Sciatic nerve (tissue), 2 donors: ENCODE measurements at regions not wholly inside any gene's neighbourhood (a gene's known extent, or its start where the extent isn't known, plus 50 kb on each side); places are given as distances from the start of the nearest gene placed in this dataset.
"Not testable (repeated sequence)": the region's sequence is repeated elsewhere in the genome, so short reads cannot be mapped to it uniquely, and the experiment has no call there.

Experiments used
- ATAC-seq: fragments of 200-7000 bp; cut with Tn5 transposase; one replicate; pipeline ENCODE4 v1.9.1; 2020; ENCODE audit warnings: mild to moderate bottlenecking, moderate library complexity
- DNase-seq: peaks from one replicate; pipeline ENCODE4 v3.0.0-alpha.2; 2020; ENCODE audit warnings: low spot score
- intact Hi-C: fragments of 100-400 bp; cut with DNase I; formaldehyde crosslinking; loops from one replicate; pipeline ENCODE4 v1.14.2; 2022
- donor health status: DM: no; HTN: no; CAD: no.
- donor health status: DM: no; HTN: no; CAD: no.

GRCh38 chr6:15893556-15894253 is 230.9 kb upstream of the DTNBP1 start:
- no peak for DNase-seq
- no peak for ATAC-seq
- intact Hi-C loops, result no loop called here

- ATAC-seq, result no peak
- DNase-seq, result no peak
- intact Hi-C loops, result no loop called here
These were observed 229.5 kb upstream of the DTNBP1 start for GRCh38 chr6:15892369-15892768.

- intact Hi-C loops, result no loop called here
- ATAC-seq (no peak), DNase-seq (no peak)
These were observed 226.3 kb upstream of the DTNBP1 start for GRCh38 chr6:15888798-15889772.

DNA sequence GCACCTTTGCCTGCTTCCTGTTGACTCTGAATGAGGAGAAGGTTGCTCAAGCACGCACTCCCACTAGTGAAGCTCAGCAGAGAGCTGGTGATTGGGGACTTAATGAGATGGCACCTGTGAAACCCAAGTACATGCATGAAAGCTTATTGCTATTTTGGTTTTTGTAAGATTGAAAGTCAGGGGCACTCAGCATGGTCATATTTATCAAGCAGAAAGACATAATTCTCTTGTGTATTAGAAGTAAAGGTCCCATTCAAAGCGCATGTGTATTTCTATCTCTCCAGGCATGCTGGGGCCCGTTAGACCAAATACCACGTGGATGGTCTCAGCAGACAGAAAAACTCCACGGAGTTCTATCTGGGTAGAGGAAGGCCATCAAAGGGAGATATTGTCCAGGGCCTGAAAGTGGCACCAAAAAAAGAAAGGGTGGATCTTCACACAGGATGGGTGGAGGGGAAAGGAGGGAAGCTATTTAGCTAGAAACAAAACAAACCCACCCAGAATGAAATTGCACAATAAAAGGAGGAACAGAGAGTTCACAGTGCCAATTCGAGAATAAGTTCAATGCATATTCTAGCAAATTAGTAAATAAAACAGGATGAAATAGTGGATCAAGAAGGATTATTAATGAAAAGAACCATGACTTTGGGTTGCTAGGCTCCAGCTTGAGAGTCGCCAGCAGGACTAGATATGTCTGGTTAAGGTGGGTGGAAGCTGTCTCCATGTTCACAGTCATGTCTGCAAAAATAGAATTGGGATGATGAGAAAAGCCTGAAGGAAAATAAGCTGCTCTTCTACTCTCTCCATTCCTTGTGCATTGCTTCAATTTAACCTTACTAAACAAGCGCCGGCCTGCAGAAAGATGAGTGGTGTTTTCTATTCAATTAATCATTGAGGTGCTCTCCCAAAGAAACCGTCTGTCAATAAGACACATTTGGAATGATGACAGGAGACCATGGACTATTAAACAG is 224.9 kb upstream of the DTNBP1 start:
- intact Hi-C loops, result no loop called here
- no peak for DNase-seq
- ATAC-seq, result no peak

DNA sequence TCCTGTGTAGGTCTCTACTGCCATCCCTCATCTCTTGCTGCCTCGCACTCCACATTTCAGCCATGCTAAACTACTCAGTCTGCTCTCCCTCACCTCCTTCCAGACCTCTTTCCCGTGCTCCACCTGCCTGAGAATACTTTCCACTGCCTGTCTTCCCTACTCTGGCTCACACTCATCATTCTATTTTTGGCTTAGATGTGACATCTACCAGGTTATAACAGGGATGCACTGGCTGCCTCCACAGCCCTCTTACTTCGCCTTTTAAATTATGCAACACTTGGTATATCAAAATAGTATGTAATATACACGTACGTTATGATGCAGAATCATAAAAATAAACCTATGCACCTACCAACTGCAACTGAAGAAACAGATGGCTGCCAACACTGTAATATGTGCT is 222.8 kb upstream of the DTNBP1 start:
- ATAC-seq (no peak), DNase-seq (no peak)
- intact Hi-C loops, result no loop called here

GRCh38 chr6:15883593-15883992 is 220.8 kb upstream of the DTNBP1 start:
- intact Hi-C loops, DNase-seq, ATAC-seq: not testable (repeated sequence)

- DNase-seq, result no peak
- intact Hi-C loops, result no loop called here
These were observed 220.1 kb upstream of the DTNBP1 start for GRCh38 chr6:15882915-15883314.

GRCh38 chr6:15882345-15882744 is 219.5 kb upstream of the DTNBP1 start:
- DNase-seq, result no peak
- intact Hi-C loops, result no loop called here
- ATAC-seq, result no peak

More at GRCh38 chr6:15882915-15883314, 220.1 kb upstream of the DTNBP1 start:
- no peak for ATAC-seq

DNA sequence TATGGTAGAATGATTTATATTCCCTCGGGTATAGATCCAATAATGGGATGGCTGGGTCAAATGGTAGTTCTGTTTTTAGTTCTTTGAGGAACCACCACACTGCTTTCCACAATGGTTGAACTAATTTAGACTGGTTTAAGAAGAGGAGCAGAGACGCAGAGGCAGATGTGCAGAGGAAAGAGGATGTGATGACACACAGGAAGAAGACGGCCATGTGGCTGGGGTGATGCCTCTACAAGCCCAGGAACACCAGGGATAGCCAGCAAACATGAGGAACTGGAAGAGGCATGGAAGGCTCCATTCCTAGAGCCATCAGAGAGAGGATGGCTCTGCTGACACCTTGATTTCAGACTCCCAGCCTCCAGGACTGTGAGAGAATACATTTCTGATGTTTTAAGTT is 218.3 kb upstream of the DTNBP1 start:
- ATAC-seq (peak; percentile 67), DNase-seq (no peak)
- intact Hi-C loops, result no loop called here

DNA sequence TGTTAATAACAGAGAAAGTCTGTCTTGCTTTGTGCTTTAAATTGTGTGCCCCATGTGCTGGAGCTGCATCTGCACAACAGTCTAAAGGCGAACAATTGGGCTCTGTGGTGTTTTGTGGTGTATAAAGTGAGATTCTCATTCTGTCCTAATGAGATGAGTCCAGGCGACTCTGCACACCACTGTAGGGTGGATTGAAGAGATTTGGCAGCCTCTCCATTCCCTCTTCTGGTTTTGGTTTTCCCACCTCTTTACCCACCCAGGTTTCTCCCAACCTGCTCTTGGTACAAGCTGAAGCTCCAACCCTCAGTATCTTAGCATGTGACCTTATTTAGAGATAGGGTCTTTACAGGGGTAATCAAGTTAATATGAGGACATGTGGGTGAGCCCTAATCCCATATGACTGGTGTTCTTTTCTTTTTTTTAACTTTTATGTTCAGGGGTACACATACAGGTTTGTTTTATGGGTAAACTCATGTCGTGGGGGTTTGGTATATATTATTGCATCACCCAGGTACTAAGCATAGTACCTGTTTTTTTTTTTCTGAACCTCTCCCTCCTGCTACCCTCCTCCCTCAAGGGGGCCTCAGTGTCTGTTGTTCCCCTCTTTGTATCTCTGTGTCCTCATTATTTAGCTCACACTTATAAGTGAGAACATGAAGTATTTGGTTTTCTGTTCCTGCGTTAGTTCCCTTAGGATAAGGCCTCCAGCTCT is 217.6 kb upstream of the DTNBP1 start:
- DNase-seq, result no peak
- intact Hi-C loops, result no loop called here
- no peak for ATAC-seq

DNA sequence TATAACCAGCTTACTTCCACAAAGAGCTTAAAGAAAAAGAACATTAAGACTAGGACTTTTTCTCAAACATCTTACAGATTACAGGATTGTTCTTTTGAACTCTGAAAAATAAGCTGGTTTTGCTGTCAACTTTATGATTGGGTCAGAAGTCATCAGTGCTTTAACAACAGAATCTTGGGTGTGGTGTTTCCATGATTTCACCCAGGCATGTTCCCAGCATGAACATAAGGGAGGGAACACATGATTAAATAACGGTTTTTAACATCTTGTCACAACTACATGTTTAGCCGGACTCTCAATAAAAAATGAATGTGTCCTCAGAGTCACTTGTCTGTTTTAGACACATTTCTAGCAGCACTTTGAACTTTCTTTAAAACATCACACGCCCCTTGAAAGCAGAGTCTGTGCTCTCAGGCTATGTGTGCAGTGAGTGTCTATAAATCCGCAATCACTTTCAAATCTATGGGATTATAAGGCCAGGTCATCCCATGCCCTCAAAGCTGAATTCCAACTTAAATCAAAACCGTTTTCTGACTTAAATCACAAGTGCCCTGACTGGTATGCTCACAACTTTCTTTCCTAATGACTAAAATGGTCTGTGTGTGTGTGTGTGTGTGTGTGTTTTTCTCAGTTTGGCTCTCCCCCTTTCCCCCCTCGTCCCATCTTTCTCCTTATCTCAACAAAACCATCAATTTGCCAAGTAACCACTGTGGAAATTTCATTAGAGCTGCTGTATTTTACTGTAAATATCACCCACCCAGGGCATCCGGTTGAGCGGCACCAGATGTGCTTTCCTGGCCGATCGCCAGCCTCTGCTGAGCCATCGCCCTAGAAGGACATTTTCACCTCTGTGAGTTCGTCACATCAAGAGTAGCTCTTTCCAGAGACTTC is 216.8 kb upstream of the DTNBP1 start:
- ATAC-seq, result peak; percentile 85
- peak; percentile 76 for DNase-seq
- intact Hi-C loops, result no loop called here

GRCh38 chr6:15877231-15877630 is 214.4 kb upstream of the DTNBP1 start:
- ATAC-seq, result no peak
- intact Hi-C loops, result no loop called here
- no peak for DNase-seq

DNA sequence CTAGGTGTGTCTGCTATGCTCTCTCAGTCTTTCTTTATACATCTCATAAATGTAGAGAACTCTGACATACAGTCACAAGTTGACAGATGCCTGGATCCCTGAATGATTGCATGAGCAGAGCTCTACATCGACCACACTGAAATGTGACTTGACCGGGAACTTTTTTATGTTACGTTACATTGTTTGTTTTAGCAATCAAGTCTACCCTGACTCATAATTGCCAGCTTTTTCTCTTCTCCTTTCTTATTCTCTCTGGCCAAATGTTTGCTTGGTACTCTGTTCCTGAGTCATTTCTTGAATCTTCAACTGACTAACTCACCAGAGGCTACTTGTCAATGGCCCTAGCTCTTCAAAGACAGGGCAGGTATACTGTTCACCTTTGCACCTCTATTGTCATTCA is 213.6 kb upstream of the DTNBP1 start:
- no peak for DNase-seq
- no peak for ATAC-seq
- intact Hi-C loops, result no loop called here

DNA sequence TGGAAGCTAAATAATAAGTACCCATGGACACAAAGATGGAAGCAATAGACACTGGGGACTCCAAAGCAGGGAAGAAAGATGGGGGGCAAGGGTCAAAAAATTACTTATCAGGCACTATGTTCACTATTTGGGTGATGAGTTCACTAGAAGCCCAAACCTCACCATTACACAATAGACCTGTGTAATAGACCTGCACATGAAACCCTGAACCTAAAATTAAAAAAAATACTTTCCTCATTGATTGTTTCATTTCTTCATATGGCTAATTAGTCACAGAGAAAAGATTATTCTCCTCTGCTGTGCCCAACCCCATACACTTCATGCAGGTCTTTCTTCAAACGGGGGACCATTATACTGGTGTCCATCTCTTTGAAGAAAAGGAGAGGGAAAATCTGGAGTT is 213.0 kb upstream of the DTNBP1 start:
- DNase-seq, result no peak
- intact Hi-C loops, result no loop called here
- no peak for ATAC-seq

DNA sequence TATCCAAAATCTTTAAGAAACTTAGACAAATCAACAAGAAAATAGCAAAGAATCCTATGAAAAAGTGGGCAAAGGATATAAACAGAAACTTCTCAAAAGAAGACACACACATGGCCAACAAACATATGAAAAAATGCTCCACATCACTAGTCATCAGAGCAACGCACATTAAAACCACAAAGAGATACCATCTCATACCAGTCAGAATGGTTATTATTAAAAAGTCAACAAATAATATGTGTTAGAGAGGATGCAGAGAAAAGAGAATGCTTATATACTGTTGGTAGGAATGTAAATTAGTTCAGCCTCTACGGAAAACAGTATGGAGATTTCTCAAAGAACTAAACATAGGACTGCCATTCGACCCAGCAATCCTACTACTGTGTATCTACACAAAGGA is 212.0 kb upstream of the DTNBP1 start:
- DNase-seq, result no peak
- ATAC-seq, result no peak
- intact Hi-C loops, result no loop called here

DNA sequence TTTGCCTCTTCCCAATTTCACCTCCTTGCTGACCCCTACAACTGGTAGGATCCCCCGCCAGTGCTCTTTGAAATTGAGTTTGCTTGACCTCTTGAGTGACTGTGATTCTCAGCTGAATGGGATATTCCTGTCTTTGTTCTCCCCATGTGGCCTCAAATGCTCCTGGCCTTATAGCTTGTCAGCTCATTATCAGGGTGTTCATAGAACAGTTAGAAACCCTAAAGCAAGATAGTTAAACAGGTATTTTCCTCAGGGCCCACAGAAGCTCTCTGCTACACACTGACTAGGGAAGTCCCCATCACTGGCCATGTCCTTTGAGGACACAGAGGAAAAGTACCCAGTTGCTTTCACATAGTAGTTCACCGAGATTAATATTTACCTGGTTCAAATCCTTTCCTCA is 211.5 kb upstream of the DTNBP1 start:
- ATAC-seq, result no peak
- no peak for DNase-seq
- intact Hi-C loops, result no loop called here

DNA sequence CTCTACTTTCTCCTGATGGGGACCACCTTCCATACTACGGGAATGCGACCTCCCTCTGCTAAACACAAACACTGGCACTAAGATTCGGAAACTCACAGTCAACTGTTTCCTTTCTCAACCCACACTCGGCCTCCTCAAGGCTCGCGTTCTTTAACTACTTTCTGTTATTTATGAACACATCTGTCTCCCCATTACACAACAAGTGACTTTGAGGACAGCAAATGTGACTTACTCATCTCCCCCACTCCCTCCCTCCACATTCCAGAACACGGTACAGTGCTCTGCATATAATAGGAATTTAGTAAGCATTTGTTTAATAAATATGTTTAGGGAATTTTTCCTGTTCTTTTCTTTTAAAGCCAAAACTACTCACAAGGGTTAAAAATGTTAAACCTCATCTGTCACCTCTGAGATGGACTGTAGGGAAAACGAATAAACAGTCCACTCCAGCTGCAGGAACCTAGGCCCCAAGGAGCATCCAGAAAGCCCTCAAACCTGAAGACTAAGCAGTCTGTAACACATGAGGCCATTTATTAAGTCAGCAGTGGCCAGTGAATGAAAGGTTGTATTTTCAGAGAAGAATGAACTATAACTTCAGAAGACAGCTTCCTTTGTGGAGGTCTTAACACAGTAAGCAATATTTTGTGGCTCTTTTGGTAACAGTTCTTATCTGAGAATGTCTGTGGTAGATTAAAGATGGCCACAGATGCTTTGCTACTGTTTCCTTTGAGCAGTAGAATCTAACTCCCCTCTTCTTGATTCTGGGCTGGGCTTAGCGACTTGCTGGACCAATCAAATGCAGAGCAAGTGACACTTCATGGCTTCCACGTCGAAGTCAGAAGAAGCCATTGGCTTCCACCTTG is 209.6 kb upstream of the DTNBP1 start:
- ATAC-seq, result no peak
- intact Hi-C loops, result no loop called here
- DNase-seq, result no peak
